Parathyroid adenoma (tissue), 2 donors: ENCODE measurements at regions not wholly inside any gene's neighbourhood (a gene's known extent, or its start where the extent isn't known, plus 50 kb on each side); places are given as distances from the start of the nearest gene placed in this dataset.

Source experiments
- H2AFZ ChIP-seq: fragments of 300-600 bp; sonication (generic); one replicate; pipeline ENCODE4 v1.7.0; 2017; ENCODE audit warnings: antibody characterized with exemption, mild to moderate bottlenecking
- H3K27ac ChIP-seq: fragments of 300-600 bp; sonication (generic); one replicate; pipeline ENCODE4 v1.7.0; 2017
- H3K27me3 ChIP-seq: fragments of 300-600 bp; sonication (generic); one replicate; pipeline ENCODE4 v1.7.0; 2017; ENCODE audit warnings: low read length; ENCODE audit not compliant: control insufficient read depth, insufficient read depth
- H3K36me3 ChIP-seq: fragments of 300-600 bp; sonication (generic); one replicate; pipeline ENCODE4 v1.7.0; 2017; ENCODE audit warnings: low read length; ENCODE audit not compliant: control insufficient read depth, insufficient read depth
- H3K4me1 ChIP-seq: fragments of 300-600 bp; sonication (generic); one replicate; pipeline ENCODE4 v1.7.0; 2017; ENCODE audit warnings: control low read depth
- H3K4me2 ChIP-seq: fragments of 300-600 bp; sonication (generic); one replicate; pipeline ENCODE4 v1.7.0; 2017; ENCODE audit warnings: low read length
- H3K4me3 ChIP-seq: fragments of 300-600 bp; sonication (generic); one replicate; pipeline ENCODE4 v1.7.0; 2017; ENCODE audit warnings: low read depth, low read length
- H3K79me2 ChIP-seq: fragments of 300-600 bp; sonication (generic); one replicate; pipeline ENCODE4 v1.7.0; 2017; ENCODE audit warnings: control low read depth
- H3K9ac ChIP-seq: fragments of 300-600 bp; sonication (generic); one replicate; pipeline ENCODE4 v1.7.0; 2017; ENCODE audit warnings: mild to moderate bottlenecking
- H3K9me3 ChIP-seq: fragments of 300-600 bp; sonication (generic); one replicate; pipeline ENCODE4 v1.7.0; 2017; ENCODE audit warnings: low read length; ENCODE audit not compliant: control insufficient read depth
- CTCF ChIP-seq: fragments of 300-600 bp; sonication (generic); IDR thresholded peaks from one replicate; pipeline ENCODE4 v1.7.0; 2017; ENCODE audit warnings: antibody characterized with exemption, mild to moderate bottlenecking
- donor health status: primary hyperparathyroidism.

GRCh38 chr18:77708826-77709506, 459.3 kb downstream of the GALR1 start:
- no peak overlapping the region for H3K4me2 ChIP-seq
- no peak overlapping the region for H3K9ac ChIP-seq
- no peak overlapping the region for H2AFZ ChIP-seq
- no peaks in the 10 kb centered on the region for H3K4me1 ChIP-seq
- no peaks in the 10 kb centered on the region for H3K36me3 ChIP-seq
- H3K27me3 ChIP-seq = no peaks in the 10 kb centered on the region
- TF ChIP-seq CTCF = no peak
- H3K79me2 ChIP-seq = no peaks in the 10 kb centered on the region
- no peak overlapping the region for H3K27ac ChIP-seq
- no peak overlapping the region for H3K4me3 ChIP-seq
- no peaks in the 10 kb centered on the region for H3K9me3 ChIP-seq

GRCh38 chr18:77711096-77711495, 461.4 kb downstream of the GALR1 start:
- no peak overlapping the region for H3K4me3 ChIP-seq
- no peaks in the 10 kb centered on the region for H3K9me3 ChIP-seq
- no peaks in the 10 kb centered on the region for H3K36me3 ChIP-seq
- H3K27me3 ChIP-seq = no peaks in the 10 kb centered on the region
- H3K4me2 ChIP-seq = no peak overlapping the region
- no peaks in the 10 kb centered on the region for H3K4me1 ChIP-seq
- TF ChIP-seq CTCF = no peak
- H3K79me2 ChIP-seq = no peaks in the 10 kb centered on the region
- no peak overlapping the region for H3K27ac ChIP-seq
- no peak overlapping the region for H2AFZ ChIP-seq
- H3K9ac ChIP-seq = no peak overlapping the region

GRCh38 chr18:77714716-77715115, 465.1 kb downstream of the GALR1 start:
- H3K9ac ChIP-seq = no peak overlapping the region
- no peak overlapping the region for H3K4me3 ChIP-seq
- H3K4me1 ChIP-seq = no peaks in the 10 kb centered on the region
- H3K27ac ChIP-seq = no peak overlapping the region
- H3K9me3 ChIP-seq = no peaks in the 10 kb centered on the region
- H3K79me2 ChIP-seq = no peaks in the 10 kb centered on the region
- no peaks in the 10 kb centered on the region for H3K36me3 ChIP-seq
- TF ChIP-seq CTCF = no peak
- no peaks in the 10 kb centered on the region for H3K27me3 ChIP-seq
- H3K4me2 ChIP-seq = no peak overlapping the region
- H2AFZ ChIP-seq = no peak overlapping the region

- TF ChIP-seq CTCF = no peak
- H3K9me3 ChIP-seq = no peaks in the 10 kb centered on the region
Observed at GRCh38 chr18:77716282-77716681, 466.6 kb downstream of the GALR1 start.

GRCh38 chr18:77733292-77733903, 483.8 kb downstream of the GALR1 start:
- H3K4me3 ChIP-seq = no peak overlapping the region
- H3K79me2 ChIP-seq = no peaks in the 10 kb centered on the region
- no peak overlapping the region for H3K4me2 ChIP-seq
- no peak overlapping the region for H3K27ac ChIP-seq
- H3K4me1 ChIP-seq = no peaks in the 10 kb centered on the region
- H3K27me3 ChIP-seq = no peaks in the 10 kb centered on the region
- no peaks in the 10 kb centered on the region for H3K36me3 ChIP-seq
- no peak for TF ChIP-seq CTCF
- no peaks in the 10 kb centered on the region for H3K9me3 ChIP-seq
- H3K9ac ChIP-seq = no peak overlapping the region
- no peak overlapping the region for H2AFZ ChIP-seq

More at GRCh38 chr18:77716282-77716681, 466.6 kb downstream of the GALR1 start:
- Histone ChIP-seq H3K27ac (no peak overlapping the region), H3K9ac (no peak overlapping the region), H2AFZ (no peak overlapping the region), H3K4me3 (no peak overlapping the region), H3K4me2 (no peak overlapping the region), H3K4me1 (no peaks in the 10 kb centered on the region), H3K36me3 (no peaks in the 10 kb centered on the region), H3K27me3 (no peaks in the 10 kb centered on the region), H3K79me2 (no peaks in the 10 kb centered on the region)
